ENCODE measurements at regions not wholly inside any gene's neighbourhood (a gene's known extent, or its start where the extent isn't known, plus 50 kb on each side); places are given as distances from the start of the nearest gene placed in this dataset.

GRCh38 chr6:150713487-150713886 is 113.8 kb downstream of the PLEKHG1 start:
- no peak for DNase-seq

GRCh38 chr6:150713931-150714330 is 114.2 kb downstream of the PLEKHG1 start:
- no peak for DNase-seq

GRCh38 chr6:150715133-150715532 is 115.4 kb downstream of the PLEKHG1 start:
- no peak for DNase-seq

- DNase-seq: no peak
Measured at GRCh38 chr6:150717419-150717818, 117.7 kb downstream of the PLEKHG1 start.

GRCh38 chr6:150719099-150719766 is 119.5 kb downstream of the PLEKHG1 start:
- no peak for DNase-seq

- DNase-seq: no peak
Measured at GRCh38 chr6:150719831-150720230, 120.1 kb downstream of the PLEKHG1 start.

- DNase-seq: no peak
Measured at GRCh38 chr6:150720774-150721233, 121.1 kb downstream of the PLEKHG1 start.

- no peak for DNase-seq
Measured at GRCh38 chr6:150721418-150722266, 122.0 kb downstream of the PLEKHG1 start.

- DNase-seq: no peak
Measured at GRCh38 chr6:150722614-150723344, 123.1 kb downstream of the PLEKHG1 start.

GRCh38 chr6:150723345-150723658 is 123.6 kb downstream of the PLEKHG1 start:
- no peak for DNase-seq

GRCh38 chr6:150723857-150724256 is 124.2 kb downstream of the PLEKHG1 start:
- DNase-seq: no peak

GRCh38 chr6:150725795-150726194 is 126.1 kb downstream of the PLEKHG1 start:
- no peak for DNase-seq

- DNase-seq: no peak
Measured at GRCh38 chr6:150729188-150729748, 129.6 kb downstream of the PLEKHG1 start.

- no peak for DNase-seq
Measured at GRCh38 chr6:150730801-150731457, 131.2 kb downstream of the PLEKHG1 start.

GRCh38 chr6:150732765-150733539 is 132.6 kb upstream of the MTHFD1L start:
- no peak for DNase-seq

GRCh38 chr6:150733726-150734125 is 131.8 kb upstream of the MTHFD1L start:
- DNase-seq: no peak

GRCh38 chr6:150734235-150734634 is 131.3 kb upstream of the MTHFD1L start:
- no peak for DNase-seq

- DNase-seq: no peak
Measured at GRCh38 chr6:150735341-150735851, 130.1 kb upstream of the MTHFD1L start.

GRCh38 chr6:150738092-150738629 is 127.3 kb upstream of the MTHFD1L start:
- no peak for DNase-seq

GRCh38 chr6:150739711-150740349 is 125.7 kb upstream of the MTHFD1L start:
- DNase-seq: no peak

GRCh38 chr6:150740453-150740852 is 125.0 kb upstream of the MTHFD1L start:
- DNase-seq: no peak
